Spleen (tissue), 11 donors: ENCODE measurements at regions not wholly inside any gene's neighbourhood (a gene's known extent, or its start where the extent isn't known, plus 50 kb on each side); places are given as distances from the start of the nearest gene placed in this dataset.

Experiments used
- DNase-seq: peaks from one replicate; pipeline ENCODE4 v3.0.0-alpha.2; 2020
- H3K27ac ChIP-seq, 8 donors: fragments of 200-600 bp; sonication (generic) in 7 of 8; 1 replicate in 4 of 8; 2 replicates in 4 of 8; pipeline versions ENCODE4 v1.5.0 to v1.8.0; 2016 to 2021; ENCODE audit warnings: inconsistent platforms in 4 of 8, mild to moderate bottlenecking in 4 of 8, moderate library complexity in 1 of 8
- H3K27me3 ChIP-seq, 7 donors: fragments of 200-600 bp; sonication (generic) in 6 of 7; replicated peaks in 1 of 7; 1 replicate in 4 of 7; 2 replicates in 3 of 7; pipeline versions ENCODE4 v1.5.0 to v1.8.0; 2016 to 2021; ENCODE audit warnings: inconsistent platforms in 3 of 7, mild to moderate bottlenecking in 1 of 7
- H3K36me3 ChIP-seq, 6 donors: fragments of 200-600 bp; sonication (generic) in 5 of 6; 1 replicate in 4 of 6; 2 replicates in 2 of 6; pipeline versions ENCODE4 v1.5.0 to v1.8.0; 2016 to 2021; ENCODE audit warnings: inconsistent platforms in 2 of 6
- H3K4me1 ChIP-seq, 6 donors: fragments of 200-600 bp; sonication (generic) in 5 of 6; 1 replicate in 3 of 6; 2 replicates in 3 of 6; pipeline versions ENCODE4 v1.5.0 to v1.8.0; 2016 to 2021; ENCODE audit warnings: inconsistent platforms in 3 of 6
- H3K4me3 ChIP-seq, 8 donors: fragments of 200-600 bp; sonication (generic) in 7 of 8; 1 replicate in 4 of 8; 2 replicates in 4 of 8; pipeline versions ENCODE4 v1.5.0 to v1.8.0; 2016 to 2021; ENCODE audit warnings: inconsistent platforms in 4 of 8, mild to moderate bottlenecking in 4 of 8, moderate library complexity in 2 of 8
- H3K9me3 ChIP-seq, 8 donors: fragments of 200-600 bp; sonication (generic) in 7 of 8; 1 replicate in 4 of 8; 2 replicates in 4 of 8; pipeline versions ENCODE4 v1.5.0 to v1.8.0; 2016 to 2021; ENCODE audit warnings: inconsistent platforms in 4 of 8
- CTCF ChIP-seq, 11 experiments: fragments of 200-600 bp in 7 of 11; fragments of 450-650 bp in 4 of 11; sonication (generic) in 4 of 11; IDR thresholded peaks in 8 of 11; conservative IDR thresholded peaks in 3 of 11; 1 replicate in 7 of 11; 2 replicates in 4 of 11; pipeline versions ENCODE4 v1.4.0 to v1.8.0; 2016 to 2021; ENCODE audit warnings: antibody characterized with exemption in 11 of 11, inconsistent platforms in 4 of 11, mild to moderate bottlenecking in 1 of 11
- POLR2A ChIP-seq, 3 donors: fragments of 450-650 bp; IDR thresholded peaks; one replicate each; pipeline ENCODE4 v1.5.1; 2017; ENCODE audit warnings: antibody characterized with exemption in 3 of 3, mild to moderate bottlenecking in 1 of 3
- POLR2AphosphoS5 ChIP-seq, 3 donors: sonication (generic); formaldehyde crosslinking; IDR thresholded peaks; one replicate each; pipeline ENCODE4 v1.5.1; 2017; ENCODE audit warnings: antibody characterized with exemption in 3 of 3
- WGBS, 5 donors: extraction: QIAGEN DNeasy Blood & Tissue Kit in 3 of 5; methylation state at CpG; one replicate each; pipeline versions ENCODE4 v1.1.5 to v1.1.7; 2013 to 2018; 5-methylcytosine and 5-hydroxymethylcytosine counted together
- intact Hi-C: fragments of 100-400 bp; cut with DNase I; formaldehyde crosslinking; loops from one replicate; pipeline ENCODE4 v1.15.0; 2023; ENCODE audit warnings: low total_unique reads
- donor health status: healthy with polysubstance abuse.
- donor health status: DM: no; HTN: no; CAD: no; lungs with moderate emphysema.
- donor health status: DM: no; HTN: no; CAD: no.
- donor health status: Bipolar disorder and iron deficiency.
- donor health status: healthy.
- donor health status: DM: no; HTN: no; CAD: no.
- donor health status: DM: yes; HTN: yes; CAD: no.

- Histone ChIP-seq H3K4me1 (peaks cover 0 to 3% (median 0%) of the 10 kb centered on the region in 6 donors), H3K36me3 (no peaks in the 10 kb centered on the region), H3K4me3 (no peak overlapping the region), H3K9me3 (no peaks in the 10 kb centered on the region), H3K27me3 (no peaks in the 10 kb centered on the region), H3K27ac (no peak overlapping the region)
- intact Hi-C loops, result no loop called here
- DNase-seq, result no peak
- no peak for TF ChIP-seq CTCF (IDR thresholded peaks at IDR 0.05 in 8 of 11, conservative IDR thresholded peaks at IDR 0.05 in 3 of 11)
- TF ChIP-seq POLR2AphosphoS5 (IDR thresholded peaks at IDR 0.05), result no peak
- TF ChIP-seq POLR2A (IDR thresholded peaks at IDR 0.05), result no peak
- 81 to 96% (median 87%) methylated on average over 1 of the region's 1 CpG for WGBS, 5 donors
Measured at GRCh38 chr5:86881493-86882090, 263.9 kb downstream of the COX7C start.

- 93 to 96% (median 94%) methylated on average over 16 of the region's 16 CpGs for WGBS, 5 donors
- intact Hi-C loops, result no loop called here
- TF ChIP-seq CTCF (IDR thresholded peaks at IDR 0.05 in 8 of 11, conservative IDR thresholded peaks at IDR 0.05 in 3 of 11) (no peak), POLR2A (IDR thresholded peaks at IDR 0.05) (no peak)
- peaks cover 0 to 3% (median 0%) of the 10 kb centered on the region in 6 donors for H3K4me1 ChIP-seq
- no peak overlapping the region for H3K27ac ChIP-seq
- no peak for DNase-seq
- no peaks in the 10 kb centered on the region for H3K27me3 ChIP-seq
- no peaks in the 10 kb centered on the region for H3K36me3 ChIP-seq
- no peaks in the 10 kb centered on the region for H3K9me3 ChIP-seq
- no peak overlapping the region for H3K4me3 ChIP-seq
Measured at GRCh38 chr5:86884608-86885007, 266.9 kb downstream of the COX7C start.

GRCh38 chr5:86885011-86885410 lies 267.3 kb downstream of the COX7C start:
- intact Hi-C loops, result no loop called here
- no peaks in the 10 kb centered on the region for H3K36me3 ChIP-seq

More at GRCh38 chr5:86885011-86885410, 267.3 kb downstream of the COX7C start:
- no peak for TF ChIP-seq CTCF (IDR thresholded peaks at IDR 0.05 in 8 of 11, conservative IDR thresholded peaks at IDR 0.05 in 3 of 11)
- no peak for TF ChIP-seq POLR2A (IDR thresholded peaks at IDR 0.05)
- no peak for TF ChIP-seq POLR2AphosphoS5 (IDR thresholded peaks at IDR 0.05)
- DNase-seq, result no peak
- H3K9me3 ChIP-seq, result no peaks in the 10 kb centered on the region
- H3K27ac ChIP-seq, result no peak overlapping the region
- H3K4me1 ChIP-seq, result peaks cover 0 to 3% (median 0%) of the 10 kb centered on the region in 6 donors
- WGBS, 5 donors, result 73 to 85% (median 80%) methylated on average over 2 of the region's 2 CpGs
- H3K4me3 ChIP-seq, result no peak overlapping the region
- H3K27me3 ChIP-seq, result no peaks in the 10 kb centered on the region
